H9 (cell line): ENCODE measurements at regions not wholly inside any gene's neighbourhood (a gene's known extent, or its start where the extent isn't known, plus 50 kb on each side); places are given as distances from the start of the nearest gene placed in this dataset.

ENCODE experiments used
- DNase-seq: peaks from one replicate; pipeline ENCODE4 v3.0.0-alpha.2; 2017
- H2AFZ ChIP-seq: one replicate; pipeline ENCODE4 v1.6.1; 2013; ENCODE audit warnings: mild to moderate bottlenecking, low read length, control low read depth, moderate library complexity
- H2AK5ac ChIP-seq: 2 replicates; pipeline ENCODE4 v1.6.1; 2013; ENCODE audit warnings: low read length, control low read depth, mixed read lengths; ENCODE audit not compliant: insufficient read length
- H2BK120ac ChIP-seq: one replicate; pipeline ENCODE4 v1.6.1; 2013; ENCODE audit warnings: low read depth, mild to moderate bottlenecking, low read length, control low read depth, inconsistent platforms; ENCODE audit not compliant: poor library complexity, severe bottlenecking
- H2BK12ac ChIP-seq: 2 replicates; pipeline ENCODE4 v1.6.1; 2013; ENCODE audit warnings: low read length, control low read depth, mixed read lengths, low read depth; ENCODE audit not compliant: insufficient read length
- H2BK15ac ChIP-seq: 2 replicates; pipeline ENCODE4 v1.6.1; 2013; ENCODE audit warnings: low read depth, low read length, control low read depth
- H2BK20ac ChIP-seq: one replicate; pipeline ENCODE4 v1.6.1; 2013; ENCODE audit warnings: low read depth, mild to moderate bottlenecking, low read length, control low read depth, inconsistent platforms; ENCODE audit not compliant: poor library complexity, severe bottlenecking
- H2BK5ac ChIP-seq: 2 replicates; pipeline ENCODE4 v1.6.1; 2013; ENCODE audit warnings: low read length, control low read depth, mixed read lengths; ENCODE audit not compliant: insufficient read length
- H3K14ac ChIP-seq: 2 replicates; pipeline ENCODE4 v1.6.1; 2013; ENCODE audit warnings: low read length, control low read depth; ENCODE audit not compliant: insufficient read depth
- H3K18ac ChIP-seq: 2 replicates; pipeline ENCODE4 v1.6.1; 2013; ENCODE audit warnings: low read depth, mild to moderate bottlenecking, mixed read lengths, low read length, control low read depth; ENCODE audit not compliant: insufficient read length
- H3K23ac ChIP-seq: 2 replicates; pipeline ENCODE4 v1.6.1; 2013; ENCODE audit warnings: low read length, control low read depth, mixed read lengths, low read depth; ENCODE audit not compliant: insufficient read length
- H3K23me2 ChIP-seq: 2 replicates; pipeline ENCODE4 v1.6.1; 2013; ENCODE audit warnings: low read depth, mild to moderate bottlenecking, mixed read lengths, low read length, control low read depth; ENCODE audit not compliant: insufficient read length, poor library complexity, severe bottlenecking
- H3K27ac ChIP-seq: 2 replicates; pipeline ENCODE4 v1.5.1; 2013; ENCODE audit warnings: low read length, control low read depth, mixed read lengths, low read depth; ENCODE audit not compliant: insufficient read length
- H3K27me3 ChIP-seq: 2 replicates; pipeline ENCODE4 v1.6.1; 2013; ENCODE audit warnings: low read length, control low read depth, inconsistent platforms; ENCODE audit not compliant: insufficient read depth
- H3K4ac ChIP-seq: 2 replicates; pipeline ENCODE4 v1.6.1; 2013; ENCODE audit warnings: low read depth, mild to moderate bottlenecking, control low read depth, inconsistent platforms, low read length, moderate library complexity
- H3K4me1 ChIP-seq: 2 replicates; pipeline ENCODE4 v1.6.1; 2013; ENCODE audit warnings: low read length, control low read depth, inconsistent platforms; ENCODE audit not compliant: insufficient read depth
- H3K4me2 ChIP-seq: 2 replicates; pipeline ENCODE4 v1.6.1; 2013; ENCODE audit warnings: low read length, control low read depth, mixed read lengths; ENCODE audit not compliant: insufficient read length, insufficient read depth
- H3K56ac ChIP-seq: 2 replicates; pipeline ENCODE4 v1.6.1; 2013; ENCODE audit warnings: low read depth, mild to moderate bottlenecking, mixed read lengths, low read length, control low read depth; ENCODE audit not compliant: insufficient read length
- H3K79me1 ChIP-seq: 2 replicates; pipeline ENCODE4 v1.6.1; 2013; ENCODE audit warnings: low read depth, mild to moderate bottlenecking, moderate library complexity, low read length, control low read depth, inconsistent platforms; ENCODE audit not compliant: insufficient read depth, poor library complexity, severe bottlenecking
- H3K79me2 ChIP-seq: 2 replicates; pipeline ENCODE4 v1.6.1; 2013; ENCODE audit warnings: low read length, control low read depth, inconsistent platforms; ENCODE audit not compliant: insufficient read depth
- H3K9ac ChIP-seq: 2 replicates; pipeline ENCODE4 v1.6.1; 2013; ENCODE audit warnings: low read length, control low read depth, mixed read lengths; ENCODE audit not compliant: insufficient read length; ENCODE audit errors: extremely low read depth
- H3K9me3 ChIP-seq: one replicate; pipeline ENCODE4 v1.6.1; 2013; ENCODE audit warnings: low read depth, low read length, inconsistent platforms; ENCODE audit not compliant: control insufficient read depth
- H3T11ph ChIP-seq: one replicate; pipeline ENCODE4 v1.6.1; 2013; ENCODE audit warnings: mild to moderate bottlenecking, low read length, control low read depth, inconsistent platforms
- H4K20me1 ChIP-seq: one replicate; pipeline ENCODE4 v1.6.1; 2013; ENCODE audit not compliant: control insufficient read depth, insufficient read length, insufficient read depth
- H4K5ac ChIP-seq: 2 replicates; pipeline ENCODE4 v1.6.1; 2013; ENCODE audit warnings: low read depth, mild to moderate bottlenecking, mixed read lengths, low read length, control low read depth; ENCODE audit not compliant: insufficient read length
- H4K8ac ChIP-seq: replicated peaks from 2 replicates; pipeline ENCODE4 v1.6.1; 2013; ENCODE audit warnings: low read length, control low read depth, mixed read lengths, low read depth; ENCODE audit not compliant: insufficient read length
- H4K91ac ChIP-seq: 2 replicates; pipeline ENCODE4 v1.6.1; 2013; ENCODE audit warnings: low read depth, mild to moderate bottlenecking, moderate library complexity, mixed read lengths, low read length, control low read depth; ENCODE audit not compliant: insufficient read length
- H3K27ac Mint-ChIP-seq, 3 experiments: 2 replicates in 2 of 3; 3 replicates in 1 of 3; pipeline ENCODE4 v1.8.0; 2020 to 2021; ENCODE audit warnings: mixed read lengths in 3 of 3, mild to moderate bottlenecking in 1 of 3, moderate library complexity in 1 of 3
- H3K27me3 Mint-ChIP-seq: 2 replicates; pipeline ENCODE4 v1.8.0; 2021; ENCODE audit warnings: low read depth, mild to moderate bottlenecking, moderate library complexity, mixed read lengths
- H3K36me3 Mint-ChIP-seq, 3 experiments: 2 replicates in 2 of 3; 3 replicates in 1 of 3; pipeline ENCODE4 v1.8.0; 2020 to 2021; ENCODE audit warnings: low read depth in 3 of 3, mixed read lengths in 3 of 3; ENCODE audit not compliant: insufficient read depth in 1 of 3
- H3K4me1 Mint-ChIP-seq, 2 experiments: 2 replicates each; pipeline ENCODE4 v1.8.0; 2020; ENCODE audit warnings: mixed read lengths in 2 of 2
- H3K4me3 Mint-ChIP-seq, 2 experiments: 2 replicates in 1 of 2; 3 replicates in 1 of 2; pipeline ENCODE4 v1.8.0; 2020 to 2021; ENCODE audit warnings: mild to moderate bottlenecking in 2 of 2, mixed read lengths in 2 of 2, moderate library complexity in 1 of 2
- H3K9me3 Mint-ChIP-seq, 2 experiments: 2 replicates in 1 of 2; 3 replicates in 1 of 2; pipeline ENCODE4 v1.8.0; 2020; ENCODE audit warnings: mild to moderate bottlenecking in 2 of 2, mixed read lengths in 2 of 2, moderate library complexity in 1 of 2
- CTCF ChIP-seq: fragments of 200-600 bp; sonication (generic); conservative IDR thresholded peaks from 3 replicates; pipeline ENCODE4 v1.8.0; 2021; ENCODE audit warnings: antibody characterized with exemption, mild to moderate bottlenecking
- WGBS: extraction: QIAGEN DNeasy Blood & Tissue Kit; methylation state at CpG from one replicate; pipeline ENCODE4 v1.1.7; 2013; ENCODE audit warnings: missing lambda C conversion rate, low lambda C conversion rate, mixed read lengths; ENCODE audit not compliant: insufficient read length; ENCODE audit errors: extremely low coverage; 5-methylcytosine and 5-hydroxymethylcytosine counted together

- peaks cover 0 to 5% (median 2%) of the 10 kb centered on the region in 3 experiments; a peak in 3 of 7 replicates for H3K36me3 Mint-ChIP-seq
- no peak overlapping the region for H2AK5ac ChIP-seq
- no peaks in the 10 kb centered on the region for H3K79me2 ChIP-seq
- H2AFZ ChIP-seq: no peak overlapping the region
- no peak overlapping the region for H3K14ac ChIP-seq
- H2BK120ac ChIP-seq: no peak overlapping the region
- no CpG with 5 or more reads among the region's 7 CpGs for WGBS
- peak overlapping the region in 1 of 3 experiments; percentile 28; a peak in 2 of 7 replicates for H3K27ac Mint-ChIP-seq
- no peak overlapping the region for H3K4me2 ChIP-seq
- H2BK5ac ChIP-seq: no peak overlapping the region
- H3K79me1 ChIP-seq: no peaks in the 10 kb centered on the region
- H3K27me3 Mint-ChIP-seq: no peaks in the 10 kb centered on the region; the same call in 1 of the 2 replicates
- no peak for TF ChIP-seq CTCF
- no peaks in the 10 kb centered on the region for H4K20me1 ChIP-seq
- no peaks in the 10 kb centered on the region for H3K9me3 ChIP-seq
- no peak overlapping the region for H2BK12ac ChIP-seq
- no peak overlapping the region for H3K56ac ChIP-seq
- no peak overlapping the region for H3K18ac ChIP-seq
- no peak overlapping the region for H3K23ac ChIP-seq
- H3K4me1 ChIP-seq: peaks cover 3% of the 10 kb centered on the region; the same call in 1 of the 2 replicates
- no peak overlapping the region for H3K27ac ChIP-seq
- H3K4me1 Mint-ChIP-seq: peaks cover 31 to 34% of the 10 kb centered on the region in 2 experiments
- H3K9me3 Mint-ChIP-seq: peaks cover 0 to 4% of the 10 kb centered on the region in 2 experiments; a peak in 2 of 5 replicates
- H3K4ac ChIP-seq: no peak overlapping the region
- H4K8ac ChIP-seq: no peak overlapping the region
- no peak overlapping the region for H2BK20ac ChIP-seq
- no peak overlapping the region for H4K5ac ChIP-seq
- H3T11ph ChIP-seq: no peak overlapping the region
- no peaks in the 10 kb centered on the region for H3K27me3 ChIP-seq
- DNase-seq: no peak
- H3K4me3 Mint-ChIP-seq: no peak overlapping the region
- H3K23me2 ChIP-seq: no peaks in the 10 kb centered on the region
- H4K91ac ChIP-seq: no peak overlapping the region
- H2BK15ac ChIP-seq: no peak overlapping the region
- no peak overlapping the region for H3K9ac ChIP-seq
Measured at GRCh38 chr5:175598774-175599173, 59.1 kb upstream of the HRH2 start.
